NCI-H1092 treated with DMSO at 0.1 percent for 48 hours (cell line): ENCODE measurements at regions not wholly inside any gene's neighbourhood (a gene's known extent, or its start where the extent isn't known, plus 50 kb on each side); places are given as distances from the start of the nearest gene placed in this dataset.
A peak's percentile ranks its signal among the peaks of the same experiment; 100 is the strongest.
"Not testable (repeated sequence)": the region's sequence is repeated elsewhere in the genome, so short reads cannot be mapped to it uniquely, and the experiment has no call there.

ENCODE experiments used
- DNase-seq: peaks from one replicate; lab custom pipeline; 2025; lab: John Stamatoyannopoulos, UW

DNA sequence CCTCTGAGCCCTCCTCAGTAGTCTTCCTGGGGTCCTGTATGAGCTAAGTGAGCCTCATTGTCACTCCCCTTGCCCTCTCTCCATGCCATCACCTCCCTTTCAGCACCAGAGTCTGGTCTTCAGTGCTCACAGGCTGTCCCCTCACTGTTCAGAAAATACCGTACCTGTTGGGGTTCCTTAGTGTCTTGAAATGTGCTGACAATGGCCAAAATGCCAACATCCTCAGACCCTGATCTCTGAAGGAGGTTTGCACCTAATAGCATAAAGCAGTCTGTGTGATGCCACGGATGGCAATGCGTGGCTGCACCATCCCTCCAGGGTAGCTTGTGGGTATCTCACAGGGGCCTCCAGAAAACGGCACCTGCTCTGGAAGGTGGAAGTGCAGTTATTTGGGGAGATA, 301.0 kb upstream of the TLE3 start:
- DNase-seq = no peak

DNA sequence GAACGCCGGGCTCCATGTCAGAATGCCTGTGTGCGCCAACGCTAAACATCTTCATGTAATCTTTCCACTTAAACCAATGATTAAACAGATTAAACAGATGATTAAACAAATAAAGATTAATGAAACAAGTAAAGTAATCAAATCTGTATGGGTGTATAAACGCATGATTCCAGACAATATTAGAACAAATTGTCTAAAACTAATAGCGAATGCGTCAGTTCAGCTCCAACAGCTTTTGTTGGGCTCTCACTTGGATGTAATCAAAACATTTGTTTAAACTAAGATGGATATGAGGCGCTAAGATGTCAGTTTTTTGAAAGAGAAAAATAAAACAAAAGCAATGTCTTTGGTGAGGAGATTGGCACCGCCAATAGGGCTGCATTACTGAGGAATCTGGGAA, 299.1 kb upstream of the TLE3 start:
- no peak for DNase-seq

DNA sequence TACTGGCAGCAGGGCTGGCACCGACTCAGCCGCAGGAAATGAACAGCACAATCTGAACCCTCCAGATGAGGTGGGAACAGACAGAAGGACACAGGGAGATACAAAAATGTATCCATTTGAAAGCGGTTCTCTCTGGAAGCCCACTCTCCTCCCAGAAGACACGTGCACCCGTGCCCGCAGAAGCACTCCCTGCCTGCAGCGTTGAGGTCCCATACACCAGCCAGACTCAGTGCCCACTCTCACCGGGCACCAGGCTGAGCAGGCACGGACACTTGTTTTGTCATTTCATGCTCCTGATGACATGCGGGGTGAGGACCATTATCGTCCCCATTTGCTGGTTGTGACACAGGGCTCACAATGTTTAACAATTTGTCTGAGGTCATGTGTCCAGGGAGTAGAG, 297.4 kb upstream of the TLE3 start:
- DNase-seq = no peak

DNA sequence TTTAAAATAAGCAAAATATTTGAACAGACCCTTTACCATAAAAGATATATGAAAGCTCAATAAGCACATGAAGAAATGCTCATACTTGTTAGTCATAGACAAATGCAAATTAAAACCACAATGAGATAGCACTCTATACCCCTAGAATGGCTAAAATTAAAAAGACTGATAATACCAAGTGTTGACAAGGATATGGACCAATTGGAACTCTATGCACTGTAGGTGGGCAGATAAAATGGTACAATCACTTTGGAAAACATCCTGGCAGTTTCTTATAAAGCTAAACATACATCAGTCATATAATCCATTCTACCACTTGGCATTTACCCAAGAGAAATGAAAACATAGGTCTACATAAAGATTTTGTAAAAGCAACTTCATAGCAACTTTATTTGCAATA, 293.0 kb upstream of the TLE3 start:
- DNase-seq = no peak

DNA sequence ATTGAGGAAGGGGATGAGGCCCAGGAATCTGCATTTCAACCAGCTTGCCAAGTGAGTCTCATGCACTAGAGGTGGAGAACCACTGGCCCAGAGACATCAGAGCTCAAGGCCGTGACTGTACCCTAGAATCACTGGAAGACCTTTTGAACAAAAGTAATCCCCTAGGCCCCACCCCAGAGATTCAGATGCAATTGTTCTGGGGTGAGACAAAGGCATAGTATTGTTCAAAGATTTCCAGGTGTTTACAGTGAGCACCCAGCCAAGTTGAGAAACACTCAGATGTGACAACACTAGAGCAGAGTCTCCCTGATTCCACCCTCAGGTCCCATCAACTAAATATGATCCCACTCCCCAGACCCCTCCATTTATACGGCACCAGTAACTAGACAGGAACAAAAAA, 290.3 kb upstream of the TLE3 start:
- DNase-seq = no peak

DNA sequence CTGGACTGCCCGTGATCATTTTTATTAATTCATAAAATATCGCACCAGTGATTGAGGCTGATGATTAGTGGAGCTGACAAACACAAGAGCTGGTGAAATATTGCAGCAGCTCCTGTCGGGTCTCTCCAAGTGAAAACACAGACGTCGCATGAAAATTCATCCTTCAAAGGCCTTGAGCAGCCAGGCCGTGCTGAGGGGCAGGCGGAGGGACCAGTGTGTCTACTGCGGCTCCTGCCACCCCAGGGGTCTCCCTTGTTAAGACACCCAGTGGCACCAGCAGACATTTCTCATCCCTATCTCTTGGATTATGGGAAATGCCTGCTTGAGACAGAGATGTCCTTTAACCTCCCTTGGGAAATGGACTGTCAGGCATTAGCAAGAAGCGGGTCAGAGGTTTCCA, 289.4 kb upstream of the TLE3 start:
- no peak for DNase-seq

DNA sequence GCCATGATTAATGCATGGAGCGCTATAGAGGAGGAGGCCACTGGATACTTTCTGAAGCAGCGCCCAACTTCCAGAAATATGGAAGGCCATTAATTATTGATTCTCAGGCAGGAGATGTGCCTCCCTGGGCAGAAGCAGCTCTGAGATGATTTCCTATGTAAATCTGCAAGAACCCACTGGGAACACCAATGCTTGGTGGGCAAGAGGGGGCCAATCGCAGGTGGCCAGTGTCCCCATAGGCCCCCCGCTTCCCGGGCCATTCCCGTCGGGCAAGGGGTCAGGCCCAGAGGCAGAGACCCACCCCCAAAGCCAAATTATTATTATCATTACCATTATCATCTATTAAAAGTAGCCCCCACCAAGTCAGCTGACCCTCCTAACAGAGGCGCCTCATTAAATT, 288.0 kb upstream of the TLE3 start:
- DNase-seq = no peak

DNA sequence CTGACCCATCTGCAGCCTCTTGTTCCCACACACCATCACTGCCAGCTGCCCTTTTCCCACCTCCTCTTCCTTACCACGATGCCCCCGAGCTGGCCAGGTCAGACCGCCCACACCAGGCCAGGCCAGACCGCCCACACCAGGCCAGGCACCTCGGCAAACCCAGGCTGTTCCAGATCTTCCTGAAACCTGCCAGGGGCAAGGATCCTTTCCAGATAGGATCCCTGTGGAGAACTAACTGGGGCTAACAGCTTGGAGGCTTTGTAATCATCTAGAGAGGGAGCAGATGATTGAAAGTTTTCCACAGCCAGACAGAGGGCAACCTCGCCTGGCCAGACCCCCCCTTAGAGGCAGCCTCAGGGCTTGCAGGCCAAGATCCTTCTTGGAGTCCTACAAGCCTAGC, 287.3 kb upstream of the TLE3 start:
- DNase-seq = no peak

DNA sequence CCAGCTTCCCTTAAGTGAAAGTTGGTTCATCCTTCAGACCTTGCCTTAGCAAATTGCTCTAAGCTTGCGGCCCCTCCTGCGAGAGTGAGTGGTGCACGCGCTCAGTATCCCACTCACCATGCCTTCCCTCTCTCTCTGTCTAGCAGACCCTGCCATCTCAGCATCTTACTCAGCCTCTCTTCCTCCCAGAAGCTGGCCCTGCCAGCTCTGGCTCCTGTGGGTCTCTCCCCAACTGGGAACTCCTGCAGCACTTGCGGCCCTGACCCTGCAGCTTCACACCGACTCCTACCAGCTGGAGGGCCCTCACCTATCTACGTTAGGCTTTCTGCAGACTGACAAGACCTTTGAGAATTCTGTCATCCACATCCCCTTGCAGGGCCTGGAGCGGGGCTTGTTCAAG, 286.1 kb upstream of the TLE3 start:
- DNase-seq = no peak

DNA sequence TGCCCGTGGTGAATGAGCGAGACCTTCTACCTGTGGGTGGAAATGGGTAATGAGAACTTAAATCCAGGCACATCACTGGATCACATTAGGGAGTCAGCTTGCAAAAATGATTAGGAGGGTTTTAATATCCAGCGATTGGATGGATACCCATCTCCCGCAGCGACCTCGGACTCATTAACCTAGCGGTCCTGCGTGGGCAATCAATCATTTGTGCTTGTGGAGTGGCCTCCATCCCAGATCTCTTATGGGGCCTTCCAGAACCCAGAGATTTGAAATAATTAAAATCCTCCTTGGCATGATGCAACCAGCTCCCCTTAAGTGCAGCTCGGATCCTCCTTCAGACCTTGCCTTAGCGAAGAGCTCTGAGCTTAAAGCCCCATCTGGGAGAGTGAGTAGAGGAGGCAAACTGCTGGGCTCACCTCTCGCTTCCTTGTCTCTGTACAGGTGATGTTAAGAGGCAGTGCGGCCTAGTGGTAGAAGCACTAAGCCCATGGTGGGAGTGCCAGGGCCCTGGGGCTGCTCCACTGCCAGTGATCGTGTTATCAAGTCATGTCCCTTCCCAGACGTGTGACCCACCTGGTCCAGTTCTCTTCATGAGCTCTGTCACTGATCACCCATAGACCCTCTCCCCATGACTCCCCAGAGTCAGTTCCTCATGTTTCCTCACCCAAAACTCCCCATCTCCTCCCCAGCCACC, 285.2 kb upstream of the TLE3 start:
- DNase-seq = no peak

DNA sequence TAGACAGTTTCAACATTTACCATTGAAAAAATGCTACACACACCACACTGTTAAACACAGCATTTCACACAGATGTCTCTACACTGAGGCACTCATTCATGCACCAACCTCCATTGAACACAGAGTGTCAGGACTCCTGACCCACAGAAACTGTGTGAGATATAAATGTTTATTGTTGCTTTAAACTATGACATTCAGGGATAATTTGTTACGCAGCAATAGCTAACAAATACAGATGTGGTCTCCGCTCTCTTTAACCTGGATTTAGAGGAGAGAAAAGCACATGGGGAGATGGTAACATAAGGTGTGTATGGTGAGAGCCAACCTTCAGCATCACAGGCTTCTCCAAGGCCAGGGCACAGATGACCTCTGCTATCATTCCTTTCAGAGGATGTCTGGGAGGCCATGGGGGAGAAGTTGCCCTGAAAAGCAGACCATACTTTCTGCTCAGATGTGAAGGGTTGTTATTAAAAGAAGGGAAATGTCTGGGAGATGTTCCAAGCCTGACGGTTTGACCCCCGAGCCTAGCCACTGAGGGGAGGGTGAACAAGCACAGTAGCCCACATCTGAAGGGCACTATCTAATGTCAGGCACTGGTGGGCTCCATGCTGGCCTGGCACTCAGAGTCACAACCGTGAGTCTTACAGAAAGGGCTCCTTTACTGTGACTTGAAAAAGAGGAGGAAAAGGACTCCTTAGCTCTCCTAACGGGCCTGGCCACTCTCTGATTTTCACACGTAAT, 284.5 kb upstream of the TLE3 start:
- DNase-seq = no peak

DNA sequence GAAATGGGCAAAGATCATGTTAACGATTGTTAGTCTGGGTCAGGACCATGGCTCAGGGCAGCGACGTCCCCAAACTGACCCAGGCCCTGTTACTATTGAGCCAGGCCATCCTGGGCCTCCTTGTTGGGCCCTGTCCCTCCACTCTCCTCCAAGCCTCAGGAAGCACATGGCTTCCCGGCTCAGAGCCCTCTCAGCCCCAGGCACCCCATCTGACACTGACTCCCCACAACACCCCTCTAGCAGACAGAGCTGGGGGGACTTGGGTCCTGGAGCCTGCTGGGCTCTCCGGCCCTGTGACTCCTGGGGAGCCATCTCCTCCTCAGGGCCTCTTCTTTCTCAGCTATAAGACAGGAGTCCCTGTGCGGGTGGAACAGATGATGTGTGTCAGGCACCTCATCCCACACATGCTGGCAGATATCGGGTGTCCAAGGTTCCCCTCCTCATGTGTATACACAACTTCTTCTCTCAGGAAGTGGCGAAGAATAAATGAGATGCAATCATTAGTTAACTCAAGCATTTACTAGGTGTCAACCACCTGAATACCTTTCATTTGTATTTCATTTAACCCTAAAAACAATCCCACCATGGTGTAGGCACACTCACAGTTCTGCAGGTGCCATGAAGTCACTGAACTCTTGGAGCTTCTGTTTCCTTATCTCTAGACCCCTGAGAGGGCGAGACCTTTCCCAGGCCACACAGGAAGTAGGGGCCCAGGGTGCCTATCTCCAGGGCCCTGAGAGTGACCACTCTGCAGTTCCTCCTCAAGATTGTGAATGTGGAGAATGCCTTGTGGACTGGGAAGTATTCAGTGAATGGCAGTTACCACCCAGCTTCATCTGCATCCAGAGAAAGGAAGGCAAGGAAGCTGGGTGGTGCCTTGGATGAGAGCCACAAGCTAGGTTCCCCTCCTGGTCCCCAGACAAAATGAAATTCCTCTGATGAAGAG, 282.5 kb upstream of the TLE3 start:
- DNase-seq = no peak

DNA sequence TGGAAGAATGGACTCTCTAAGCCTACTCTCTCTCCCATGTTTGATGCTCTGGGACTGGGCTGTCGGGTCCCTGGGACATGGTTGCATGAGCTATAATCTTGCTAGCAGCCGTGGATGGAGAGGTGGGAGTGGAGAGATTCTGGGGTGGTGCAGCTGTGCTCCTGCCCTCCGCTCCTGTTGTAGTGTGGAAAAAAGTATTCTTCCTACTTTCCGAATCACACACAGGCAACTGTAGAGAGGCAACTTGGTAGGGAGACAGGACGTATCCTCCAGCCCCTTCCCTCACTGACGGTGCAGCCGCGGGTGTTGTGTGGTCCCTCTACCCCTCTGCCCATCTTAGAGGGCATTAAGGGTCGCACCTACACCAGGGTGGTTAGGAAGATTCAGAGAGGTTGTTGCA, 281.4 kb upstream of the TLE3 start:
- no peak for DNase-seq

DNA sequence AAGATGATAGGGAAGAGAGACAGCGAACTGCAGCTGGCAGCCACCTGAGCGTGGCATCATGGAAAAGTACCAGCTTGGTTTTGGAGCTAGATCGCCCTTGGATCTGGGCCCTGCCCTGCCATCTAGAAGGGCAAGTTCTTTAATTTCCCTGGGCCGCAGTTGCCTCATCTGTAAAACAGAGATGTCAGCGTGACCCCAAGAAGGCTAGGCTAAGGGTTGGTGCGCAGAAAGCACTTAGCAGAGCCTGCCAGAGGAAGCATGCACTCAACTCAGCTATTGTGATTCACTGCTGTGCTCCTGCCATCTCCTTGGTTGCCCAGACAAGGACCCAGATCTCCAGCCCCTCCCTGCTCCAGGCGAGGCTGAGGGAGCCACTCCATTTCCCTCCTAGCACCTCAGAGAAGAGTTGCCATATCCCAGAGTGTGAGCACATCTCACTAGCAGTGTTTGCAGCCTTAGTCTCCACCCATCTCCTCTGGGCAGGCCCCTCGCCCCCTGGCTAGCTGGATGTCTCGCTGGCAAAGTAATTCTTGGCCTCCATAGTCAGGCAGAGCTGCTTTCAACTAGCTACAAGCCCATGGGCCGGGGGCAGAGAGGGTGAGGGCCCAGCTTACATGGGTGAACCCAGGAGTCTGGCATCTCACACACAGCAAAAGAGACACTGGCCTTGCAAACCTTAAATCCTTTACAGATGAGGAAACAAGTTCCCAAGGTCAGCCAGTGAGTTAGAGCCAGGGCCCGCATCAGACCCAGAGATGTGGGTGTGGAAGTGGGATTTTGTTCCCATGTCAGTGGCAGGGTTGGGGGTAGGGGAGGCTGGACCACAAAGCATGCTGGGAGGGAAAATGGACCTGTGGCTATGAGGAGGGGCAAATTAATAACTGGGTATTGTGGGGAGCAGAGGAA, 280.7 kb upstream of the TLE3 start:
- DNase-seq = no peak

DNA sequence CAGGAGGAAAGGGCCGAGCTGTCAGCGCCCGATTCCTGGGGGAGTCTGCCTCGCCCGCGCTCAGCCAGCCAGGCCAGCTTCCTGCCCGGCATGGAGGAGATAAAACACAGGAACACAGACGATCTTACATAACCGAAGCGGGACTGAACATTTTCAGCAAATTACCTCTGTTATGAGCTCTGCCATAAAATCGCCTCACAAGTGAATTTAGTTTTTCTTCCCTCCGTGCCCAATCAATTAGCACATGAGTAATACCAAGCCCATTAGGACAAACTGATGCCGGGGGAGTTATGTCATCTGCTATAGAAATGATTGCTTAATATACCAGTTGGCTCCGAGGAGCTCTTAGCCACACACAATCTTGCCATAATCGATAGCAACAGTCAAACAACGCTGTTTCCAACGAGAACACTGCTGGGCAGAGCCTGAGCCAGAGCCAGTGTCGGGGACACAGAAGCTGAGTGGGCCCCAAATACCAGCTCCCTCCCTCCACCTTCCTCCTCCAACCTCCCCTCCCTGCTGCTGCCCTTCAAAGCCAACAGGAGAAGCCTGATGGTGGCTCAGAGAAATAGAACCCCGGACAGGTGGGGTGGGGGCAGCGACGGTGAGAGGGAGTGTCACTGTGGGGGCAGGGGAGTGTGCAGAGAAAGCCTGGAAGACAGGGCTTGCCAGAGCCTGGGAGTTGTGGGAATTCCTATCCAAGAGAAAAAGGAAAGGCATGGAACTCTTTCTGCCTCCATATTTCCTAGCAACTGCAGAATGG, 279.4 kb upstream of the TLE3 start:
- DNase-seq = peak; percentile 56

DNA sequence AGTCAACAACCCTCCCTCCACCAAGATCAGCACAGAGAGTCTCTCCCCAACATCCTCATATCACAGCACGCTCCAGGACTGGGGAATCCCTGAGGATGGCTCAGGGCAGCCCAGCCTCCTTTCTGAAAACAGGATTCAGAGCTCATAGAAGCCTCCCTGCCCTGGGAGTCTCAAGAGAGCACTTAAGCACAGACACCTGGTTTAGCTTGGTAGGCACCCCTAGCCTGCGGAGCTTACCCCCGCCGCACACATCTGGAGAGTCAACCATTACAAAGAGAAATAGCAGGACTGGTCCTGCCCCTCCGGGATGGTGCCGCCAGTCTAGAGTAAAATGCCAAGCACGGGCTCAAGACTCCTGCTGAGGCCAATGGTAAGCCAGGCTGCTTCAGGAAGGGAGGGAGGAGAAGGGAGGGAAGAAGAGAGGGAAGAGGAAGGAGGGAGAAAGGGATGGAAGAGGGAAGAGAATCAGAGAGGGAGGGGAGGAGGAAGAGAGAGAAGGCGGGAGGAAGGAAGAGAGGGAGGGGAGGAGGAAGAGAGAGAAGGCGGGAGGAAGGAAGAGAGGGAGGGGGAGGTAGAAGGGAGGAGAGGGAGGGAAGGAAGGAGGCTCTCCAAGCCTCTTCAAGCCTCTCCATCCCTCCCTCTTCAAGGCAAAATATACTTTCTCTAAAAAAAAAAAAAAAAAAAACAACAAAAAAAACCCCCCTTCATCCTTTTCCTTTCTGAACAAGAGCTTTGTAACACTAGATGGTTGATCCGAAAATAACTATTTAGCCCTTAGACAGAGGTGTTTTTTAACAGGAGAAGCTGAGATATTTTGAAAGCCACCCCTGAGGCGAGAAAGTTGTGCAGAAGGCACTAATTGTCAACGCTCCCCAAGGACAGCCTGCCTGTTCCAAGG, 278.6 kb upstream of the TLE3 start:
- DNase-seq = peak; percentile 10

DNA sequence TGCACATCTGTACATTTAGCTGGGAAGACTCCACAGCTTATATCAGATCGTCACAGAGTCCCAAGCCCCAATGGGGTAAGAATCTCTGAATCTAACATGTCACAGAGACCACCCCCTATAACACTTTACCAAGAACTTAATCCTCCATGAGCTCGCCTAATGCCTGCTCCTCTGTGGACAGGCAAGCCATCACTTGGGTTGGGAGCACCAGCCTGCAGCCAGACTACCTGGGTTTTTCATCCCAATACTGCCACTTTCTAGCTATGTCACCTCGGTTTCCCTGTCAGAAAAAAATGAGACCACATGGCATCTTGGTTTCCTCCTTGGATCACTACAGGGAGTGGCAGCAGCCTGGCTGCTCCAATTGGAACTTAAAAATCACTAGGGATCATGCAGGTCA, 277.9 kb upstream of the TLE3 start:
- DNase-seq = no peak

DNA sequence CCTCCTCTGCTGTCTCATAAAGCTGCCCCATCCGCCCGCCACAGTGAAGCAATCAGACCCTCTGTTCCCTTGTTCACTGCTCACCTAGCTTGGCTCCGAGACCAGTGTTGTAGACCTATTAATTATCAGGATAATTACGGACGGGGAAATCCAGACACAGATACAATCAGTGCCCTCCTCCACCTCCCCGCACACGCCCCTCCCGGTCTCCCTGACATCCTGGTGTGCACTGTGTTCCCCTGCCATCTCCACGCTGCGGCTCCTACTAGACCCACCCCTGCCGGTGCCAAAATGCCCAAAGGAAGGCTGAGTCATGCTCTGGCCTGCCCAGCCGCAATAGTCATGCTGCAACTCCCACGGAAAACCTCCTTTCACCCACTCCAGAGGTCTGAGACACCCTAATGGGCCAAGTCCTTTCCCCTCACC, 277.3 kb upstream of the TLE3 start:
- DNase-seq = no peak

DNA sequence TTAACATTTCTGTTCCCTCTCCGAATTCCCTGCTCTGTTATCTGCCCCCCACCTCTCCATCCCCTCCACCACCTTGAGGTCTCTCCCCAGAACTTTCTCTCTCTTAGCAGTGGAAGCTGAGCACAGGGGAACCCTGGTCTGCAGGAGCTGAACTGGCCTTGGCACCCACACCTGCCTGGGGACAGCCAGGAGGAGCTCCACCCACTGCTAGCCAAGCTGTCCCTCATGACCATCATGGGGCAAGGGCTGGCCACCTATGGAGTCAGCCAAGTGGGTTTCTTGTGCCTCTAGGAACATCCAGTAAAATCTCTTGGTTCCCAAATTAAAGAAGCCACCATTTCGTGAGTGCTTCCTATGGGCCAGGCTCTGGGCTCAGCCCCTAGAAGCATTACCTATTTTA, 276.4 kb upstream of the TLE3 start:
- DNase-seq = no peak

DNA sequence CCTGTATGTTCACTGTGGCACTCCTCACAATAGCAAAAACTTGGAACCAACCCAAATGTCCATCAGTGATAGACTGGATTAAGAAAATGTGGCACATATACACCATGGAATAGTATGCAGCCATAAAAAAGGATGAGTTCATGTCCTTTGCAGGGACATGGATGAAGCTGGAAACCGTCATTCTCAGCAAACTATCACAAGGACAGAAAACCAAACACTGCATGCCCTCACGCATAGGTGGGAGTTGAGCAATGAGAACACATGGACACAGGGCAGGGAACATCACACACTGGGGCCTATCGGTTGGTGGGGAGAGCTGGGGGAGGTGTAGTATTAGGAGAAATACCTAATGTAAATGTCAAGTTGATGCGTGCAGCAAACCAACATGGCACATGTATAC, 275.7 kb upstream of the TLE3 start:
- DNase-seq = not testable (repeated sequence)
